WTC11 (cell line): ENCODE measurements at regions not wholly inside any gene's neighbourhood (a gene's known extent, or its start where the extent isn't known, plus 50 kb on each side); places are given as distances from the start of the nearest gene placed in this dataset.

ENCODE experiments used
- CTCF ChIP-seq: fragments of 200-600 bp; IDR thresholded peaks from 2 replicates; pipeline ENCODE4 v1.8.0; 2022; ENCODE audit warnings: antibody characterized with exemption
- E2F4 ChIP-seq: sonication (generic); formaldehyde crosslinking; IDR thresholded peaks from 2 replicates; pipeline ENCODE4 v1.8.1; 2022; ENCODE audit warnings: low read depth, mild to moderate bottlenecking, moderate library complexity, missing genetic modification reagents, borderline replicate concordance
- E2F5 ChIP-seq: sonication (generic); formaldehyde crosslinking; IDR thresholded peaks from 2 replicates; pipeline ENCODE4 v1.8.1; 2022; ENCODE audit warnings: mild to moderate bottlenecking, moderate library complexity, missing genetic modification reagents
- ERG ChIP-seq: fragments of 250-450 bp; sonication (Bioruptor Pico); IDR thresholded peaks from 2 replicates; pipeline ENCODE4 v1.8.0; 2021; ENCODE audit warnings: mild to moderate bottlenecking
- GABPB1 ChIP-seq: sonication (generic); formaldehyde crosslinking; IDR thresholded peaks from 2 replicates; pipeline ENCODE4 v1.8.1; 2023; ENCODE audit warnings: mild to moderate bottlenecking, missing genetic modification reagents
- JUN ChIP-seq: sonication (generic); formaldehyde crosslinking; IDR thresholded peaks from 2 replicates; pipeline ENCODE4 v1.8.0; 2023; ENCODE audit warnings: mild to moderate bottlenecking, missing genetic modification reagents
- NFYB ChIP-seq: sonication (generic); formaldehyde crosslinking; conservative IDR thresholded peaks from 2 replicates; pipeline ENCODE4 v1.8.0; 2022; ENCODE audit warnings: low read depth, missing genetic modification reagents
- NR1H2 ChIP-seq: sonication (generic); formaldehyde crosslinking; IDR thresholded peaks from 2 replicates; pipeline ENCODE4 v1.9.0; 2021; ENCODE audit warnings: mild to moderate bottlenecking, moderate library complexity, missing genetic modification reagents
- NR2C2 ChIP-seq: sonication (generic); formaldehyde crosslinking; IDR thresholded peaks from 2 replicates; pipeline ENCODE4 v1.8.0; 2022; ENCODE audit warnings: mild to moderate bottlenecking, missing genetic modification reagents
- NR3C1 ChIP-seq: sonication (generic); formaldehyde crosslinking; conservative IDR thresholded peaks from 2 replicates; pipeline ENCODE4 v1.8.1; 2023; ENCODE audit warnings: low read depth, mild to moderate bottlenecking, missing genetic modification reagents
- TCF7 ChIP-seq: sonication (generic); formaldehyde crosslinking; IDR thresholded peaks from 2 replicates; pipeline ENCODE4 v1.8.0; 2022; ENCODE audit warnings: mild to moderate bottlenecking, low read depth, missing genetic modification reagents, moderate library complexity
- ZNF121 ChIP-seq: sonication (generic); formaldehyde crosslinking; IDR thresholded peaks from 2 replicates; pipeline ENCODE4 v1.8.0; 2023; ENCODE audit warnings: missing genetic modification reagents
- ZNF512 ChIP-seq: sonication (generic); formaldehyde crosslinking; IDR thresholded peaks from 2 replicates; pipeline ENCODE4 v1.8.1; 2022; ENCODE audit warnings: missing genetic modification reagents, borderline replicate concordance
- ZSCAN18 ChIP-seq: fragments of 250-450 bp; sonication (Bioruptor Pico); IDR thresholded peaks from 2 replicates; pipeline ENCODE4 v2.1.2; 2022; ENCODE audit warnings: mild to moderate bottlenecking, moderate library complexity

GRCh38 chr16:76052725-76053124 is 224.5 kb upstream of the CNTNAP4 start:
- no peak for TF ChIP-seq ERG (CRISPR knock-in tag)
- TF ChIP-seq NFYB (CRISPR knock-in tag) = no peak
- no peak for TF ChIP-seq NR1H2 (CRISPR knock-in tag)
- no peak for TF ChIP-seq CTCF
- no peak for TF ChIP-seq TCF7 (CRISPR knock-in tag)
- TF ChIP-seq NR2C2 (CRISPR knock-in tag) = no peak
- TF ChIP-seq ZNF121 (CRISPR knock-in tag) = no peak
- no peak for TF ChIP-seq E2F5 (CRISPR knock-in tag)
- TF ChIP-seq GABPB1 (CRISPR knock-in tag) = no peak
- TF ChIP-seq NR3C1 (CRISPR knock-in tag) = no peak
- TF ChIP-seq JUN = no peak
- TF ChIP-seq ZSCAN18 (CRISPR knock-in tag) = no peak
- TF ChIP-seq ZNF512 = no peak
- no peak for TF ChIP-seq E2F4 (CRISPR knock-in tag)
